GM23338 (cell line): ENCODE measurements at regions not wholly inside any gene's neighbourhood (a gene's known extent, or its start where the extent isn't known, plus 50 kb on each side); places are given as distances from the start of the nearest gene placed in this dataset.

Source experiments
- ATAC-seq: fragments of 200-7000 bp; cut with Tn5 transposase; 3 replicates; pipeline ENCODE4 v1.9.1; 2020
- DNase-seq: peaks from one replicate; pipeline ENCODE4 v3.0.0-alpha.2; 2015; ENCODE audit warnings: low spot score
- H2AFZ ChIP-seq: fragments of 200-600 bp; sonication (generic); 2 replicates; pipeline ENCODE4 v1.8.0; 2016; ENCODE audit warnings: antibody characterized with exemption, mild to moderate bottlenecking, moderate library complexity
- H3F3A ChIP-seq: fragments of 200-600 bp; sonication (generic); replicated peaks from 2 replicates; pipeline ENCODE4 v1.8.0; 2017; ENCODE audit warnings: antibody characterized with exemption, mixed run types, low read depth
- H3K27ac ChIP-seq: fragments of 200-600 bp; sonication (generic); 2 replicates; pipeline ENCODE4 v1.6.1; 2016; ENCODE audit warnings: low read depth
- H3K27me3 ChIP-seq: fragments of 200-600 bp; sonication (generic); 2 replicates; pipeline ENCODE4 v1.8.0; 2016; ENCODE audit warnings: mild to moderate bottlenecking, mixed run types, moderate library complexity; ENCODE audit not compliant: insufficient read depth
- H3K36me3 ChIP-seq: fragments of 200-600 bp; sonication (generic); 2 replicates; pipeline ENCODE4 v1.8.0; 2016; ENCODE audit warnings: mild to moderate bottlenecking; ENCODE audit not compliant: insufficient read depth
- H3K4me1 ChIP-seq: fragments of 200-600 bp; sonication (generic); 2 replicates; pipeline ENCODE4 v1.8.0; 2016; ENCODE audit warnings: mild to moderate bottlenecking, moderate library complexity; ENCODE audit not compliant: insufficient read depth
- H3K4me2 ChIP-seq: fragments of 200-600 bp; sonication (generic); 2 replicates; pipeline ENCODE4 v1.7.1; 2017; ENCODE audit warnings: mixed run types
- H3K4me3 ChIP-seq: fragments of 200-600 bp; sonication (generic); 2 replicates; pipeline ENCODE4 v1.6.1; 2016; ENCODE audit warnings: mixed run types
- H3K79me2 ChIP-seq: fragments of 200-600 bp; sonication (generic); replicated peaks from 2 replicates; pipeline ENCODE4 v1.8.0; 2017; ENCODE audit warnings: mild to moderate bottlenecking; ENCODE audit not compliant: insufficient read depth
- H3K9me2 ChIP-seq: fragments of 200-600 bp; sonication (generic); 2 replicates; pipeline ENCODE4 v1.8.0; 2017; ENCODE audit not compliant: insufficient read depth
- H4K20me1 ChIP-seq: fragments of 200-600 bp; sonication (generic); replicated peaks from 2 replicates; pipeline ENCODE4 v1.8.0; 2017; ENCODE audit warnings: mild to moderate bottlenecking; ENCODE audit not compliant: insufficient read depth
- H3K27ac Mint-ChIP-seq: 2 replicates; pipeline ENCODE4 v1.8.0; 2020; ENCODE audit warnings: inconsistent platforms, mild to moderate bottlenecking, moderate library complexity, mixed read lengths
- H3K27me3 Mint-ChIP-seq: 3 replicates; pipeline ENCODE4 v1.8.0; 2022; ENCODE audit warnings: low read depth, mild to moderate bottlenecking, moderate library complexity, mixed read lengths, inconsistent platforms; ENCODE audit not compliant: insufficient read depth, poor library complexity
- H3K36me3 Mint-ChIP-seq: 3 replicates; pipeline ENCODE4 v1.8.0; 2021; ENCODE audit warnings: low read depth, mild to moderate bottlenecking, inconsistent platforms, moderate library complexity, mixed read lengths
- H3K4me1 Mint-ChIP-seq: 3 replicates; pipeline ENCODE4 v1.8.0; 2020; ENCODE audit warnings: mild to moderate bottlenecking, inconsistent platforms, mixed read lengths
- H3K4me3 Mint-ChIP-seq: 3 replicates; pipeline ENCODE4 v1.8.0; 2021; ENCODE audit warnings: moderate library complexity, mild to moderate bottlenecking, inconsistent platforms, mixed read lengths
- H3K9me3 Mint-ChIP-seq: 3 replicates; pipeline ENCODE4 v1.8.0; 2020; ENCODE audit warnings: moderate library complexity, mild to moderate bottlenecking, inconsistent platforms, mixed read lengths
- CREB1 ChIP-seq: fragments of 250-450 bp; sonication (Bioruptor Pico); IDR thresholded peaks from 2 replicates; pipeline ENCODE4 v1.5.0; 2020; ENCODE audit warnings: low read depth, mild to moderate bottlenecking, moderate library complexity
- EZH2 ChIP-seq: fragments of 200-600 bp; sonication (generic); IDR thresholded peaks from one replicate; pipeline ENCODE4 v1.8.0; 2017; ENCODE audit warnings: antibody characterized with exemption, mild to moderate bottlenecking, low read depth; ENCODE audit not compliant: unreplicated experiment
- EZH2phosphoT487 ChIP-seq: fragments of 200-600 bp; sonication (generic); IDR thresholded peaks from one replicate; pipeline ENCODE4 v1.8.1; 2018; ENCODE audit warnings: antibody characterized with exemption; ENCODE audit not compliant: unreplicated experiment
- JUNB ChIP-seq: IDR thresholded peaks from one replicate; pipeline ENCODE4 v1.6.1; 2016; ENCODE audit warnings: antibody characterized with exemption; ENCODE audit not compliant: unreplicated experiment
- NANOG ChIP-seq: IDR thresholded peaks from 2 replicates; pipeline ENCODE4 v1.6.1; 2016; ENCODE audit warnings: antibody characterized with exemption, borderline replicate concordance
- POLR2AphosphoS5 ChIP-seq: IDR thresholded peaks from 2 replicates; pipeline ENCODE4 v1.6.1; 2016; ENCODE audit warnings: antibody characterized with exemption, low read depth
- STAT1 ChIP-seq: IDR thresholded peaks from one replicate; pipeline ENCODE4 v1.6.1; 2016; ENCODE audit warnings: antibody characterized with exemption; ENCODE audit not compliant: unreplicated experiment
- ZNF114 ChIP-seq: fragments of 250-450 bp; sonication (Bioruptor Pico); IDR thresholded peaks from 2 replicates; pipeline ENCODE4 v1.5.0; 2020; ENCODE audit warnings: mild to moderate bottlenecking, moderate library complexity
- ZNF331 ChIP-seq: fragments of 250-450 bp; sonication (Bioruptor Pico); IDR thresholded peaks from 2 replicates; pipeline ENCODE4 v1.5.0; 2020; ENCODE audit warnings: low read depth, mild to moderate bottlenecking, moderate library complexity
- TF ChIP-seq, protein P1 (sequence below): fragments of 250-450 bp; sonication (Bioruptor Pico); IDR thresholded peaks from 2 replicates; pipeline ENCODE4 v1.5.0; 2020; ENCODE audit warnings: mild to moderate bottlenecking, moderate library complexity
- TF ChIP-seq, protein P2 (sequence below): IDR thresholded peaks from one replicate; pipeline ENCODE4 v1.6.1; 2018; ENCODE audit warnings: antibody characterized with exemption; ENCODE audit not compliant: unreplicated experiment
- TF ChIP-seq, protein P3 (sequence below): IDR thresholded peaks from 2 replicates; pipeline ENCODE4 v1.6.1; 2016; ENCODE audit warnings: antibody characterized with exemption
- TF ChIP-seq, protein P4 (sequence below), 2 experiments: fragments of 200-600 bp in 1 of 2; sonication (generic) in 1 of 2; conservative IDR thresholded peaks; 2 replicates each; pipeline versions ENCODE4 v1.5.1 to v1.6.1; 2016 to 2017; ENCODE audit warnings: antibody characterized with exemption in 2 of 2, low read depth in 2 of 2, mild to moderate bottlenecking in 2 of 2, moderate library complexity in 1 of 2

DNA sequence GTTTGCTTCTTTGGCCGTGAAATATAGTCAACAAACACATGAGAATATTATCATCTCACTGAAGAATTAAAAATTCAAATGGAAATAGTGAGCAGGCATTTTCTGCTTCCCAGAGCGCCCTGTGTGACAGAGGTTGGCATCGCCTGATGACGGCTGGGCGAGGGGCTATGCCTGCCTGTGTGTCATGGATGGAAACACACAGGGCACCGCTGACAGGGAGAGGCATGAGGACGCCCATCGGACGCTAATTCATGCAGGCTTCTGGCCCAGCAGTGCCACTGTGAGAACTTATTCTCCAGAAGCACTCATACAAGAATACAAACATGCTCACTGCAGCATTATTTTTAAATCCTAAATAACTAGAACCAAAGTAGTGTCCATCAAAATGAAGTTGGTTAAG is 61.4 kb upstream of the OTOS start:
- H3K4me2 ChIP-seq: no peak overlapping the region
- no peak for ATAC-seq
- TF ChIP-seq, protein P1, sequence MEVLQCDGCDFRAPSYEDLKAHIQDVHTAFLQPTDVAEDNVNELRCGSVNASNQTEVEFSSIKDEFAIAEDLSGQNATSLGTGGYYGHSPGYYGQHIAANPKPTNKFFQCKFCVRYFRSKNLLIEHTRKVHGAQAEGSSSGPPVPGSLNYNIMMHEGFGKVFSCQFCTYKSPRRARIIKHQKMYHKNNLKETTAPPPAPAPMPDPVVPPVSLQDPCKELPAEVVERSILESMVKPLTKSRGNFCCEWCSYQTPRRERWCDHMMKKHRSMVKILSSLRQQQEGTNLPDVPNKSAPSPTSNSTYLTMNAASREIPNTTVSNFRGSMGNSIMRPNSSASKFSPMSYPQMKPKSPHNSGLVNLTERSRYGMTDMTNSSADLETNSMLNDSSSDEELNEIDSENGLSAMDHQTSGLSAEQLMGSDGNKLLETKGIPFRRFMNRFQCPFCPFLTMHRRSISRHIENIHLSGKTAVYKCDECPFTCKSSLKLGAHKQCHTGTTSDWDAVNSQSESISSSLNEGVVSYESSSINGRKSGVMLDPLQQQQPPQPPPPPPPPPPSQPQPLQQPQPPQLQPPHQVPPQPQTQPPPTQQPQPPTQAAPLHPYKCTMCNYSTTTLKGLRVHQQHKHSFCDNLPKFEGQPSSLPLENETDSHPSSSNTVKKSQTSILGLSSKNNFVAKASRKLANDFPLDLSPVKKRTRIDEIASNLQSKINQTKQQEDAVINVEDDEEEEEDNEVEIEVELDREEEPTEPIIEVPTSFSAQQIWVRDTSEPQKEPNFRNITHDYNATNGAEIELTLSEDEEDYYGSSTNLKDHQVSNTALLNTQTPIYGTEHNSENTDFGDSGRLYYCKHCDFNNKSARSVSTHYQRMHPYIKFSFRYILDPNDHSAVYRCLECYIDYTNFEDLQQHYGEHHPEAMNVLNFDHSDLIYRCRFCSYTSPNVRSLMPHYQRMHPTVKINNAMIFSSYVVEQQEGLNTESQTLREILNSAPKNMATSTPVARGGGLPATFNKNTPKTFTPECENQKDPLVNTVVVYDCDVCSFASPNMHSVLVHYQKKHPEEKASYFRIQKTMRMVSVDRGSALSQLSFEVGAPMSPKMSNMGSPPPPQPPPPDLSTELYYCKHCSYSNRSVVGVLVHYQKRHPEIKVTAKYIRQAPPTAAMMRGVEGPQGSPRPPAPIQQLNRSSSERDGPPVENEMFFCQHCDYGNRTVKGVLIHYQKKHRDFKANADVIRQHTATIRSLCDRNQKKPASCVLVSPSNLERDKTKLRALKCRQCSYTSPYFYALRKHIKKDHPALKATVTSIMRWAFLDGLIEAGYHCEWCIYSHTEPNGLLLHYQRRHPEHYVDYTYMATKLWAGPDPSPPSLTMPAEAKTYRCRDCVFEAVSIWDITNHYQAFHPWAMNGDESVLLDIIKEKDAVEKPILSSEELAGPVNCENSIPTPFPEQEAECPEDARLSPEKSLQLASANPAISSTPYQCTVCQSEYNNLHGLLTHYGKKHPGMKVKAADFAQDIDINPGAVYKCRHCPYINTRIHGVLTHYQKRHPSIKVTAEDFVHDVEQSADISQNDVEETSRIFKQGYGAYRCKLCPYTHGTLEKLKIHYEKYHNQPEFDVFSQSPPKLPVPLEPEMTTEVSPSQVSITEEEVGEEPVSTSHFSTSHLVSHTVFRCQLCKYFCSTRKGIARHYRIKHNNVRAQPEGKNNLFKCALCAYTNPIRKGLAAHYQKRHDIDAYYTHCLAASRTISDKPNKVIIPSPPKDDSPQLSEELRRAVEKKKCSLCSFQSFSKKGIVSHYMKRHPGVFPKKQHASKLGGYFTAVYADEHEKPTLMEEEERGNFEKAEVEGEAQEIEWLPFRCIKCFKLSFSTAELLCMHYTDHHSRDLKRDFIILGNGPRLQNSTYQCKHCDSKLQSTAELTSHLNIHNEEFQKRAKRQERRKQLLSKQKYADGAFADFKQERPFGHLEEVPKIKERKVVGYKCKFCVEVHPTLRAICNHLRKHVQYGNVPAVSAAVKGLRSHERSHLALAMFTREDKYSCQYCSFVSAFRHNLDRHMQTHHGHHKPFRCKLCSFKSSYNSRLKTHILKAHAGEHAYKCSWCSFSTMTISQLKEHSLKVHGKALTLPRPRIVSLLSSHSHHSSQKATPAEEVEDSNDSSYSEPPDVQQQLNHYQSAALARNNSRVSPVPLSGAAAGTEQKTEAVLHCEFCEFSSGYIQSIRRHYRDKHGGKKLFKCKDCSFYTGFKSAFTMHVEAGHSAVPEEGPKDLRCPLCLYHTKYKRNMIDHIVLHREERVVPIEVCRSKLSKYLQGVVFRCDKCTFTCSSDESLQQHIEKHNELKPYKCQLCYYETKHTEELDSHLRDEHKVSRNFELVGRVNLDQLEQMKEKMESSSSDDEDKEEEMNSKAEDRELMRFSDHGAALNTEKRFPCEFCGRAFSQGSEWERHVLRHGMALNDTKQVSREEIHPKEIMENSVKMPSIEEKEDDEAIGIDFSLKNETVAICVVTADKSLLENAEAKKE (CRISPR knock-in tag): no peak
- TF ChIP-seq POLR2AphosphoS5 (no peak), NANOG (no peak), CREB1 (no peak), STAT1 (no peak), EZH2phosphoT487 (no peak), JUNB (no peak), ZNF114 (no peak), EZH2 (no peak), ZNF331 (CRISPR knock-in tag) (no peak)
- TF ChIP-seq, protein P2, sequence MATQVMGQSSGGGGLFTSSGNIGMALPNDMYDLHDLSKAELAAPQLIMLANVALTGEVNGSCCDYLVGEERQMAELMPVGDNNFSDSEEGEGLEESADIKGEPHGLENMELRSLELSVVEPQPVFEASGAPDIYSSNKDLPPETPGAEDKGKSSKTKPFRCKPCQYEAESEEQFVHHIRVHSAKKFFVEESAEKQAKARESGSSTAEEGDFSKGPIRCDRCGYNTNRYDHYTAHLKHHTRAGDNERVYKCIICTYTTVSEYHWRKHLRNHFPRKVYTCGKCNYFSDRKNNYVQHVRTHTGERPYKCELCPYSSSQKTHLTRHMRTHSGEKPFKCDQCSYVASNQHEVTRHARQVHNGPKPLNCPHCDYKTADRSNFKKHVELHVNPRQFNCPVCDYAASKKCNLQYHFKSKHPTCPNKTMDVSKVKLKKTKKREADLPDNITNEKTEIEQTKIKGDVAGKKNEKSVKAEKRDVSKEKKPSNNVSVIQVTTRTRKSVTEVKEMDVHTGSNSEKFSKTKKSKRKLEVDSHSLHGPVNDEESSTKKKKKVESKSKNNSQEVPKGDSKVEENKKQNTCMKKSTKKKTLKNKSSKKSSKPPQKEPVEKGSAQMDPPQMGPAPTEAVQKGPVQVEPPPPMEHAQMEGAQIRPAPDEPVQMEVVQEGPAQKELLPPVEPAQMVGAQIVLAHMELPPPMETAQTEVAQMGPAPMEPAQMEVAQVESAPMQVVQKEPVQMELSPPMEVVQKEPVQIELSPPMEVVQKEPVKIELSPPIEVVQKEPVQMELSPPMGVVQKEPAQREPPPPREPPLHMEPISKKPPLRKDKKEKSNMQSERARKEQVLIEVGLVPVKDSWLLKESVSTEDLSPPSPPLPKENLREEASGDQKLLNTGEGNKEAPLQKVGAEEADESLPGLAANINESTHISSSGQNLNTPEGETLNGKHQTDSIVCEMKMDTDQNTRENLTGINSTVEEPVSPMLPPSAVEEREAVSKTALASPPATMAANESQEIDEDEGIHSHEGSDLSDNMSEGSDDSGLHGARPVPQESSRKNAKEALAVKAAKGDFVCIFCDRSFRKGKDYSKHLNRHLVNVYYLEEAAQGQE: no peak
- TF ChIP-seq, protein P3, sequence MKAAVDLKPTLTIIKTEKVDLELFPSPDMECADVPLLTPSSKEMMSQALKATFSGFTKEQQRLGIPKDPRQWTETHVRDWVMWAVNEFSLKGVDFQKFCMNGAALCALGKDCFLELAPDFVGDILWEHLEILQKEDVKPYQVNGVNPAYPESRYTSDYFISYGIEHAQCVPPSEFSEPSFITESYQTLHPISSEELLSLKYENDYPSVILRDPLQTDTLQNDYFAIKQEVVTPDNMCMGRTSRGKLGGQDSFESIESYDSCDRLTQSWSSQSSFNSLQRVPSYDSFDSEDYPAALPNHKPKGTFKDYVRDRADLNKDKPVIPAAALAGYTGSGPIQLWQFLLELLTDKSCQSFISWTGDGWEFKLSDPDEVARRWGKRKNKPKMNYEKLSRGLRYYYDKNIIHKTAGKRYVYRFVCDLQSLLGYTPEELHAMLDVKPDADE: no peak
- TF ChIP-seq, protein P4, sequence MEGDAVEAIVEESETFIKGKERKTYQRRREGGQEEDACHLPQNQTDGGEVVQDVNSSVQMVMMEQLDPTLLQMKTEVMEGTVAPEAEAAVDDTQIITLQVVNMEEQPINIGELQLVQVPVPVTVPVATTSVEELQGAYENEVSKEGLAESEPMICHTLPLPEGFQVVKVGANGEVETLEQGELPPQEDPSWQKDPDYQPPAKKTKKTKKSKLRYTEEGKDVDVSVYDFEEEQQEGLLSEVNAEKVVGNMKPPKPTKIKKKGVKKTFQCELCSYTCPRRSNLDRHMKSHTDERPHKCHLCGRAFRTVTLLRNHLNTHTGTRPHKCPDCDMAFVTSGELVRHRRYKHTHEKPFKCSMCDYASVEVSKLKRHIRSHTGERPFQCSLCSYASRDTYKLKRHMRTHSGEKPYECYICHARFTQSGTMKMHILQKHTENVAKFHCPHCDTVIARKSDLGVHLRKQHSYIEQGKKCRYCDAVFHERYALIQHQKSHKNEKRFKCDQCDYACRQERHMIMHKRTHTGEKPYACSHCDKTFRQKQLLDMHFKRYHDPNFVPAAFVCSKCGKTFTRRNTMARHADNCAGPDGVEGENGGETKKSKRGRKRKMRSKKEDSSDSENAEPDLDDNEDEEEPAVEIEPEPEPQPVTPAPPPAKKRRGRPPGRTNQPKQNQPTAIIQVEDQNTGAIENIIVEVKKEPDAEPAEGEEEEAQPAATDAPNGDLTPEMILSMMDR (conservative IDR thresholded peaks at IDR 0.05; ENCODE audit: low read depth in 2 of 2): no peak
- no peaks in the 10 kb centered on the region for H3K27me3 ChIP-seq
- no peak overlapping the region for H3K27ac ChIP-seq
- no peak overlapping the region for H3K4me3 Mint-ChIP-seq
- H2AFZ ChIP-seq: no peak overlapping the region
- H3K36me3 ChIP-seq: no peaks in the 10 kb centered on the region
- DNase-seq: no peak
- H3K9me2 ChIP-seq: no peaks in the 10 kb centered on the region
- no peak overlapping the region for H3K4me3 ChIP-seq
- H3K9me3 Mint-ChIP-seq: peaks cover 10% of the 10 kb centered on the region; the same call in 2 of the 3 replicates
- H3F3A ChIP-seq: no peaks in the 10 kb centered on the region
- no peaks in the 10 kb centered on the region for H3K36me3 Mint-ChIP-seq
- peaks cover 10% of the 10 kb centered on the region for H3K27me3 Mint-ChIP-seq
- H3K79me2 ChIP-seq: no peaks in the 10 kb centered on the region
- H3K27ac Mint-ChIP-seq: no peak overlapping the region
- H3K4me1 Mint-ChIP-seq: peaks cover 17% of the 10 kb centered on the region
- no peaks in the 10 kb centered on the region for H4K20me1 ChIP-seq
- H3K4me1 ChIP-seq: peaks cover 11% of the 10 kb centered on the region
